ENCODE measurements at regions not wholly inside any gene's neighbourhood (a gene's known extent, or its start where the extent isn't known, plus 50 kb on each side); places are given as distances from the start of the nearest gene placed in this dataset.

GRCh38 chr6:134684423-134684795 is 265.5 kb downstream of the ALDH8A1 start:
- H3K4me3 Mint-ChIP-seq (ENCODE audit: low read depth): no peak overlapping the region
- H3K27ac Mint-ChIP-seq: no peak overlapping the region
- no peaks in the 10 kb centered on the region for H3K36me3 Mint-ChIP-seq (ENCODE audit: insufficient read depth)
- no peak for DNase-seq (ENCODE audit: low spot score, unreplicated experiment)
- peaks cover 8% of the 10 kb centered on the region for H3K4me1 Mint-ChIP-seq (ENCODE audit: low read depth)
- no peaks in the 10 kb centered on the region for H3K9me3 Mint-ChIP-seq (ENCODE audit: low read depth)
- H3K27me3 Mint-ChIP-seq: no peaks in the 10 kb centered on the region
- TF ChIP-seq, protein P1, sequence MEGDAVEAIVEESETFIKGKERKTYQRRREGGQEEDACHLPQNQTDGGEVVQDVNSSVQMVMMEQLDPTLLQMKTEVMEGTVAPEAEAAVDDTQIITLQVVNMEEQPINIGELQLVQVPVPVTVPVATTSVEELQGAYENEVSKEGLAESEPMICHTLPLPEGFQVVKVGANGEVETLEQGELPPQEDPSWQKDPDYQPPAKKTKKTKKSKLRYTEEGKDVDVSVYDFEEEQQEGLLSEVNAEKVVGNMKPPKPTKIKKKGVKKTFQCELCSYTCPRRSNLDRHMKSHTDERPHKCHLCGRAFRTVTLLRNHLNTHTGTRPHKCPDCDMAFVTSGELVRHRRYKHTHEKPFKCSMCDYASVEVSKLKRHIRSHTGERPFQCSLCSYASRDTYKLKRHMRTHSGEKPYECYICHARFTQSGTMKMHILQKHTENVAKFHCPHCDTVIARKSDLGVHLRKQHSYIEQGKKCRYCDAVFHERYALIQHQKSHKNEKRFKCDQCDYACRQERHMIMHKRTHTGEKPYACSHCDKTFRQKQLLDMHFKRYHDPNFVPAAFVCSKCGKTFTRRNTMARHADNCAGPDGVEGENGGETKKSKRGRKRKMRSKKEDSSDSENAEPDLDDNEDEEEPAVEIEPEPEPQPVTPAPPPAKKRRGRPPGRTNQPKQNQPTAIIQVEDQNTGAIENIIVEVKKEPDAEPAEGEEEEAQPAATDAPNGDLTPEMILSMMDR (IDR thresholded peaks at IDR 0.05; ENCODE audit: unreplicated experiment): no peak

- H3K4me1 Mint-ChIP-seq (ENCODE audit: low read depth): peaks cover 4% of the 10 kb centered on the region
- H3K27me3 Mint-ChIP-seq: no peaks in the 10 kb centered on the region
- no peak overlapping the region for H3K4me3 Mint-ChIP-seq (ENCODE audit: low read depth)
- no peak for DNase-seq (ENCODE audit: low spot score, unreplicated experiment)
- TF ChIP-seq, protein P1 (IDR thresholded peaks at IDR 0.05; ENCODE audit: unreplicated experiment): no peak
- no peaks in the 10 kb centered on the region for H3K9me3 Mint-ChIP-seq (ENCODE audit: low read depth)
- H3K36me3 Mint-ChIP-seq (ENCODE audit: insufficient read depth): no peaks in the 10 kb centered on the region
- H3K27ac Mint-ChIP-seq: no peak overlapping the region
Measured at GRCh38 chr6:134683783-134684422, 266.0 kb downstream of the ALDH8A1 start.

- peaks cover 6% of the 10 kb centered on the region for H3K4me1 Mint-ChIP-seq (ENCODE audit: low read depth)
- no peak overlapping the region for H3K27ac Mint-ChIP-seq
- DNase-seq (ENCODE audit: low spot score, unreplicated experiment): no peak
- H3K27me3 Mint-ChIP-seq: no peaks in the 10 kb centered on the region
- H3K36me3 Mint-ChIP-seq (ENCODE audit: insufficient read depth): no peaks in the 10 kb centered on the region
- no peak overlapping the region for H3K4me3 Mint-ChIP-seq (ENCODE audit: low read depth)
- H3K9me3 Mint-ChIP-seq (ENCODE audit: low read depth): no peaks in the 10 kb centered on the region
- TF ChIP-seq, protein P1 (IDR thresholded peaks at IDR 0.05; ENCODE audit: unreplicated experiment): no peak
Measured at GRCh38 chr6:134680433-134680832, 269.5 kb downstream of the ALDH8A1 start.

GRCh38 chr6:134680021-134680420 is 269.9 kb downstream of the ALDH8A1 start:
- no peaks in the 10 kb centered on the region for H3K9me3 Mint-ChIP-seq (ENCODE audit: low read depth)
- no peak overlapping the region for H3K4me3 Mint-ChIP-seq (ENCODE audit: low read depth)
- peaks cover 6% of the 10 kb centered on the region for H3K4me1 Mint-ChIP-seq (ENCODE audit: low read depth)
- H3K27ac Mint-ChIP-seq: no peak overlapping the region
- H3K36me3 Mint-ChIP-seq (ENCODE audit: insufficient read depth): no peaks in the 10 kb centered on the region
- no peak for DNase-seq (ENCODE audit: low spot score, unreplicated experiment)
- H3K27me3 Mint-ChIP-seq: no peaks in the 10 kb centered on the region
- TF ChIP-seq, protein P1 (IDR thresholded peaks at IDR 0.05; ENCODE audit: unreplicated experiment): no peak

DNA sequence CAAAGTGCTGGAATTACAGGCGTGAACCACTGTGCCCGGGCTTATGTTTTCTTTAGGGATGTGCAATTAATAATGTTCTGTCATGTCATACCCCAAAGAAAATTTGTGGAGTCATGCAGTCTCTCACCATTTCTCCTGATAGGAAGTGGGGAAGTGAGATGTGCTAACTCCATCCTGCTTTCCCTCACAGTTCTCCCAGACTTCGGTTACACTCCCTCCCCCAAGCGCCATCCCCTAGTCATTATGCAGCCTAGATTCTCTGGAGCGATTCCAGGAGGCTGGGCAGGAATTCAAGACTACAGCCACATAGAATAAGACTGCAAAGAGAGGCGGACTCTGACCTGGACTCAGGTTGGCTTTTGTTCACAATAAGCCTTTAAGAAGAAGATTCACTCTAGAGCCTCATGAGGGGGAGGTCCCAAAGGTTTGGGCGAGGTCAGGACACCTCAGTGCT is 271.4 kb downstream of the ALDH8A1 start:
- H3K36me3 Mint-ChIP-seq (ENCODE audit: insufficient read depth): no peaks in the 10 kb centered on the region
- no peaks in the 10 kb centered on the region for H3K9me3 Mint-ChIP-seq (ENCODE audit: low read depth)
- H3K4me1 Mint-ChIP-seq (ENCODE audit: low read depth): peaks cover 6% of the 10 kb centered on the region
- H3K27me3 Mint-ChIP-seq: no peaks in the 10 kb centered on the region
- TF ChIP-seq, protein P1 (IDR thresholded peaks at IDR 0.05; ENCODE audit: unreplicated experiment): no peak
- H3K27ac Mint-ChIP-seq: no peak overlapping the region
- no peak for DNase-seq (ENCODE audit: low spot score, unreplicated experiment)
- no peak overlapping the region for H3K4me3 Mint-ChIP-seq (ENCODE audit: low read depth)
